ENCODE measurements at regions not wholly inside any gene's neighbourhood (a gene's known extent, or its start where the extent isn't known, plus 50 kb on each side); places are given as distances from the start of the nearest gene placed in this dataset.

DNA sequence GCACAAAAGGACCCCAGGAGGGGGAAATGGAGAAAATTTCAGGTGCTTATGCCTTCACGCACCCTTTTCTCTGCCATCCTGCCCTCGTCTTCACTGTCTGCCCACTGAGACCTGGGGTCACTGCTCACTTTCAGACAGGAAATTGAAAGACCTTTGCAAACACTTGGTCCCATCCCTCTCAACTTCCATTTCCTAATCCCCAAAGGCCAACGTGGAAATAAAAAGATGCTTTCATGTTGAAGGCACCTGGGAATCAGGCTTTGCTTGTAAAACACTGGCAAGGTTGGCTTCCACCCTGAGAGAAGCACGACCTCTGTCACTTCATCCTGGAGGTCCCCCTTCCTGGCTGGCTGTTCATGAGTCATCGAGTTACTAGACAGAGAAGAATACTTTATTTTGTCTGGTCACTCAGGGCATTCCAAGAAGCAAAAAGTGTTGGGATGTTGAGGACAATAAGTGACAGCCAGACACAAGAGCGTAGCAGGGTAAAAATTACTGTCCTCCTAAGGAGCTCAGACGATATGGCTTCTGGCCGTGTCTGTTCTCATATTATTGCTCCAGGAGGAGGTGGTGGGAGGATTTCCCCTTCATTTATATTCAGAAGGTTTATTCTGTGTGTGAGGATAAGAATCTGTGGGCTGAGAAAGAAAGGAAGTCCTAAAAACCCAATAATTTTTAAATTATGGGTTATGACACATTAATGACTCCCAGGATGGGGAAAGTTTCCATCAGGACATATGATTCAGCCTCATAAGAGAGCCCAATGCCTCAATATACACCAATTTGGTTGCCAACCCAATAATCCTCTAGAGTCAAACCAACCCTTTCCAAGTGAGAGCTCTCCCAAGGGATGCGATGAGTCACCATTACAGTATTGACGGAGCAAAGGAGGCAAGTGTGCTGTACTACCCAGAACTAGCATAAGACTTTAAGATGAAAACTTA, 409.0 kb downstream of the COG6 start:
- Mint-ChIP-seq H3K9me3 (ENCODE audit: unreplicated experiment) (no peaks in the 10 kb centered on the region), H3K4me3 (ENCODE audit: unreplicated experiment) (no peak overlapping the region), H3K27ac (ENCODE audit: unreplicated experiment) (peak overlapping the region; percentile 14), H3K36me3 (ENCODE audit: unreplicated experiment) (no peaks in the 10 kb centered on the region), H3K27me3 (ENCODE audit: unreplicated experiment) (no peaks in the 10 kb centered on the region), H3K4me1 (ENCODE audit: unreplicated experiment) (peaks cover 37% of the 10 kb centered on the region)
- no peak for DNase-seq (ENCODE audit: extremely low spot score, unreplicated experiment)
- TF ChIP-seq, protein P1, sequence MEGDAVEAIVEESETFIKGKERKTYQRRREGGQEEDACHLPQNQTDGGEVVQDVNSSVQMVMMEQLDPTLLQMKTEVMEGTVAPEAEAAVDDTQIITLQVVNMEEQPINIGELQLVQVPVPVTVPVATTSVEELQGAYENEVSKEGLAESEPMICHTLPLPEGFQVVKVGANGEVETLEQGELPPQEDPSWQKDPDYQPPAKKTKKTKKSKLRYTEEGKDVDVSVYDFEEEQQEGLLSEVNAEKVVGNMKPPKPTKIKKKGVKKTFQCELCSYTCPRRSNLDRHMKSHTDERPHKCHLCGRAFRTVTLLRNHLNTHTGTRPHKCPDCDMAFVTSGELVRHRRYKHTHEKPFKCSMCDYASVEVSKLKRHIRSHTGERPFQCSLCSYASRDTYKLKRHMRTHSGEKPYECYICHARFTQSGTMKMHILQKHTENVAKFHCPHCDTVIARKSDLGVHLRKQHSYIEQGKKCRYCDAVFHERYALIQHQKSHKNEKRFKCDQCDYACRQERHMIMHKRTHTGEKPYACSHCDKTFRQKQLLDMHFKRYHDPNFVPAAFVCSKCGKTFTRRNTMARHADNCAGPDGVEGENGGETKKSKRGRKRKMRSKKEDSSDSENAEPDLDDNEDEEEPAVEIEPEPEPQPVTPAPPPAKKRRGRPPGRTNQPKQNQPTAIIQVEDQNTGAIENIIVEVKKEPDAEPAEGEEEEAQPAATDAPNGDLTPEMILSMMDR (IDR thresholded peaks at IDR 0.05): no peak

DNA sequence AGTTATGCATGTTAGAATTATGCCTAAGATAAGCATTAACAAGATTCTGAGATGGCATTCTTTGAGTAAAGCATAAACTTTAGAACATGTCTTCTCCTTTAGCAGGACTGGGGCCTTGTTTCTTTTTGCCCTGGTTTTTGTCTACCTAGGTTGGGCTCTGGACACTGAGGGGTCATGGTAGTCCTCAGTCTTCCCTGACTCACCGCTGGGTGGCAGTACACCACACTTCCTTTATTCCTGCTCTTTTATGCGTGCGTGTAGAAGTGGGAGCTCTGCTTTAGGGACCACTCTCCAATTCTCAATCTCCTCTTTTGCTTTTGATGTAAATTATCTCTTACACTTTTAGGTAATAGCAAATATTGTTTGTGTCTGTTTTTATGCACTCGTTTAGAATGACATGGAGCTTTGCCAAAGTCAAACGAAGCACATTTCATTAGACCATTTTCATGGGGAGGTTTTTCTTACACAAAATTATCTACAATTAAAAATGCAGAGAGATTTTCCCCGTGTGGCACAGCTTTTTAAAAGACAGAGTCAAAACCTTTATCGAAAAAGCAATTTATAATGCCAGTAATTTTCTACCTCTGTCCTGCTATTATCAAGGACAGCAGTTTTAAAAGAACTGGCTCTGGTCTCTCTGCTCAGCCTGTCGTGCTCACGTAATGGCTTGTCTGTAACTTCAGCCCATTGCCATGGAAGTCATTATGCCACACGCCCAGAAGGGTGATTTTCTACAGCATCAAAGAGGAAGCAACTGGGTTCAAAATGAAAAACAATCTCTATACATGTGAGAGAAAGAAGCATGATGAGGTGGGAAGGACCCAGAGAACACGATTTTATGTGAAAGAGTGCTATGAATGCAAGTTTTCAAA, 413.9 kb downstream of the COG6 start:
- Mint-ChIP-seq H3K36me3 (ENCODE audit: unreplicated experiment) (no peaks in the 10 kb centered on the region), H3K4me3 (ENCODE audit: unreplicated experiment) (no peak overlapping the region), H3K4me1 (ENCODE audit: unreplicated experiment) (peaks cover 9% of the 10 kb centered on the region), H3K27ac (ENCODE audit: unreplicated experiment) (no peak overlapping the region), H3K27me3 (ENCODE audit: unreplicated experiment) (no peaks in the 10 kb centered on the region), H3K9me3 (ENCODE audit: unreplicated experiment) (no peaks in the 10 kb centered on the region)
- TF ChIP-seq, protein P1 (IDR thresholded peaks at IDR 0.05): peak; percentile 89
- DNase-seq (ENCODE audit: extremely low spot score, unreplicated experiment): peak; percentile 88

DNA sequence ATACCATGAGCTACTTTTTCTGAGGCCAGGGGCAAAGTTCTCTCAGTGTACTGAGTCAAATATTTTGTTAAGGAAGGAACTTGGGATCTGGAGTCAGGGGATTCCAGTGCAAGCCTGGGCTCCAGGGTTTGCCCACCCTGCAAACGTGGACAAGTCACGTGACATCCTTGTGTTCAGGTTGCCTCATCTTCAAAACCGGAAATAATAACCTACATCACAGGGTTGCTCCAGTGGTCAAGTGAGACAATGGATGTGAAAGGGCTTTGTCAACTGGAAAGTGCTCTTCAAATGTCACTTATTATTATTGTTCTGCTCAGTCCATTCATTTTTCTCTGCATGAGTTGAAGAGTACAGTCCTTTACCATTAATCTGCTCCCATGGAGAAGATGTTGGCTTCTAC, 414.9 kb downstream of the COG6 start:
- no peak for DNase-seq (ENCODE audit: extremely low spot score, unreplicated experiment)
- Mint-ChIP-seq H3K4me3 (ENCODE audit: unreplicated experiment) (no peak overlapping the region), H3K27me3 (ENCODE audit: unreplicated experiment) (no peaks in the 10 kb centered on the region)

DNA sequence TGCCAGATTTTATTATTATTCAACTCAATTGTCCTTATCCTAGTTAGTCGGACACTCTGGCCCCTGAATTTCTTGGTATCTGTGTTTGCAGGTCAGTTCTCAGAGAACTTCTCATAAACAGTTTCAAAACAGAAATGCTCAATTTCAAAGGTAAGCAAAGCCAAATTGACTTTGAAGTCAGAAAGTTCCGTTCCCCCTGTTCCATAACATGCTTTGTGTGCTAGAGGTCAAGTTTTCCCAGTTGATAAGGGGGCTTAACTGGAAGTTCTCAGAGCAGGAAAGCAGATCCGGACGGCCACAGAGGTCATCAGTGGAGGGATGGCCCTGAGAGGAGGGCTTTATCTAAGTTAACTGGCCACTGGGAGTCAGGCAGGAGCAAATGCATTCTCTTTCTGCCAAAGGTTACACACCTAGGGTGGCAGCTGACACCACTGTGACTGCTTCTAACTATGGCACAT, 417.2 kb downstream of the COG6 start:
- Mint-ChIP-seq H3K36me3 (ENCODE audit: unreplicated experiment) (no peaks in the 10 kb centered on the region), H3K4me3 (ENCODE audit: unreplicated experiment) (no peak overlapping the region), H3K4me1 (ENCODE audit: unreplicated experiment) (peaks cover 2% of the 10 kb centered on the region), H3K27me3 (ENCODE audit: unreplicated experiment) (no peaks in the 10 kb centered on the region), H3K27ac (ENCODE audit: unreplicated experiment) (no peak overlapping the region), H3K9me3 (ENCODE audit: unreplicated experiment) (no peaks in the 10 kb centered on the region)
- TF ChIP-seq, protein P1 (IDR thresholded peaks at IDR 0.05): no peak
- no peak for DNase-seq (ENCODE audit: extremely low spot score, unreplicated experiment)

More for the DNA sequence above, 414.9 kb downstream of the COG6 start:
- Mint-ChIP-seq H3K27ac (ENCODE audit: unreplicated experiment) (no peak overlapping the region), H3K36me3 (ENCODE audit: unreplicated experiment) (no peaks in the 10 kb centered on the region), H3K9me3 (ENCODE audit: unreplicated experiment) (no peaks in the 10 kb centered on the region), H3K4me1 (ENCODE audit: unreplicated experiment) (peaks cover 2% of the 10 kb centered on the region)
- TF ChIP-seq, protein P1 (IDR thresholded peaks at IDR 0.05): no peak
